ENCODE measurements at regions not wholly inside any gene's neighbourhood (a gene's known extent, or its start where the extent isn't known, plus 50 kb on each side); places are given as distances from the start of the nearest gene placed in this dataset.

DNA sequence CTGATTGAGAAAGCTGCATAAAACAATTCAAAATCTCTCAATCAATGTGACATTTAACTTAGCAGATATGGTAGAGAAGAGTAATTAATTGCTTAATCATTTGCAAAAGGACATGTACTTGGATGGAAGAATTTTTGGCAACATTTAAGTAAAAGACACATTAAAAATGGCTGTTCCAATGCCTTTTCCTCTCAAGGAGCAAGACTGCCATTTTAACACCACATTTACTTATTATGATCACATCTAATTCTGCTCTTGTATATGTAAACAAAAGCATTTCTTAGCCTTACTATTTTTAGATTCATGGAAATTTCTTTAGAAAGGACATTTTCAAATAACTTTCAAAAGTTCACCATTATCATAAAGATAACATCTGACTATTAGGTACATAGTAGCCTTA lies 360.0 kb downstream of the HINT1 start:
- ChIA-PET CTCF (interaction anchor here (0.8 kb wide), 1 partner anchor 1342 kb away, joined by 3 read pairs; no protein-coding TSS in a partner anchor), POLR2A (no interaction called here), SMC1A (ENCODE audit: uncharacterized antibody, unreplicated experiment) (no interaction called here), RAD21 (ENCODE audit: unreplicated experiment) (no interaction called here)
- Histone ChIP-seq H3K36me3 (ENCODE audit: control insufficient read depth in 2 of 2, insufficient read depth in 2 of 2, low read length in 1 of 2) (no peaks in the 10 kb centered on the region), H3K9ac (ENCODE audit: control insufficient read depth, insufficient read depth, low read length) (no peak overlapping the region), H3K27ac (ENCODE audit: control insufficient read depth, insufficient read depth) (no peak overlapping the region), H3K4me1 (ENCODE audit: control insufficient read depth, insufficient read depth, low read length) (no peaks in the 10 kb centered on the region), H2AFZ (ENCODE audit: control insufficient read depth, low read depth, low read length) (no peak overlapping the region), H3K4me2 (ENCODE audit: control insufficient read depth, insufficient read depth) (no peak overlapping the region), H3K9me3 (replicated peaks; ENCODE audit: control insufficient read depth, insufficient read depth, low read length) (no peaks in the 10 kb centered on the region), H3K4me3 (no peak overlapping the region), H3K27me3 (replicated peaks in 1 of 2; ENCODE audit: control insufficient read depth in 2 of 2, insufficient read depth in 2 of 2, low read length in 1 of 2) (no peaks in the 10 kb centered on the region), H4K20me1 (ENCODE audit: control insufficient read depth, insufficient read depth) (no peaks in the 10 kb centered on the region), H3K79me2 (ENCODE audit: control insufficient read depth, insufficient read depth, low read length) (no peaks in the 10 kb centered on the region)
- no TSS peak for BruUV-seq (replicated peaks)
- ATAC-seq: no peak
- in situ Hi-C loops (cut with MboI): no loop called here
- TF ChIP-seq TARDBP (IDR thresholded peaks at IDR 0.05; ENCODE audit: borderline replicate concordance): no peak
- TF ChIP-seq SIX5 (IDR thresholded peaks at IDR 0.05; ENCODE audit: low read depth, low read length, severe bottlenecking): no peak
- TF ChIP-seq BMI1 (IDR thresholded peaks at IDR 0.05; ENCODE audit: borderline replicate concordance): no peak
- no peak for TF ChIP-seq DPF2 (IDR thresholded peaks at IDR 0.05)
- TF ChIP-seq, protein P1, sequence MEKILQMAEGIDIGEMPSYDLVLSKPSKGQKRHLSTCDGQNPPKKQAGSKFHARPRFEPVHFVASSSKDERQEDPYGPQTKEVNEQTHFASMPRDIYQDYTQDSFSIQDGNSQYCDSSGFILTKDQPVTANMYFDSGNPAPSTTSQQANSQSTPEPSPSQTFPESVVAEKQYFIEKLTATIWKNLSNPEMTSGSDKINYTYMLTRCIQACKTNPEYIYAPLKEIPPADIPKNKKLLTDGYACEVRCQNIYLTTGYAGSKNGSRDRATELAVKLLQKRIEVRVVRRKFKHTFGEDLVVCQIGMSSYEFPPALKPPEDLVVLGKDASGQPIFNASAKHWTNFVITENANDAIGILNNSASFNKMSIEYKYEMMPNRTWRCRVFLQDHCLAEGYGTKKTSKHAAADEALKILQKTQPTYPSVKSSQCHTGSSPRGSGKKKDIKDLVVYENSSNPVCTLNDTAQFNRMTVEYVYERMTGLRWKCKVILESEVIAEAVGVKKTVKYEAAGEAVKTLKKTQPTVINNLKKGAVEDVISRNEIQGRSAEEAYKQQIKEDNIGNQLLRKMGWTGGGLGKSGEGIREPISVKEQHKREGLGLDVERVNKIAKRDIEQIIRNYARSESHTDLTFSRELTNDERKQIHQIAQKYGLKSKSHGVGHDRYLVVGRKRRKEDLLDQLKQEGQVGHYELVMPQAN (conservative IDR thresholded peaks at IDR 0.05): no peak
- TF ChIP-seq RCOR1 (conservative IDR thresholded peaks at IDR 0.05; ENCODE audit: low read depth, low read length): no peak
- no peak for TF ChIP-seq SMAD5 (IDR thresholded peaks at IDR 0.05; ENCODE audit: low read depth)
- no peak for TF ChIP-seq STAT3 (IDR thresholded peaks at IDR 0.05; ENCODE audit: low read depth, low read length)
- TF ChIP-seq ASH2L (IDR thresholded peaks at IDR 0.05; ENCODE audit: borderline replicate concordance, low read depth): no peak
- no peak for TF ChIP-seq EGR1 (IDR thresholded peaks at IDR 0.05; ENCODE audit: borderline replicate concordance in 1 of 2, low read depth in 2 of 2, low read length in 2 of 2)
- TF ChIP-seq MEF2B (IDR thresholded peaks at IDR 0.05; ENCODE audit: partially characterized antibody, poor library complexity, severe bottlenecking): no peak
- no peak for TF ChIP-seq POU2F2 (IDR thresholded peaks at IDR 0.05; ENCODE audit: borderline replicate concordance, low read depth, low read length)
- no peak for TF ChIP-seq ATF7 (IDR thresholded peaks at IDR 0.05; ENCODE audit: low read depth)
- no peak for TF ChIP-seq IKZF1 (conservative IDR thresholded peaks at IDR 0.05)
- no peak for TF ChIP-seq BHLHE40 (IDR thresholded peaks at IDR 0.05; ENCODE audit: borderline replicate concordance in 1 of 2, low read depth in 2 of 2, low read length in 1 of 2)
- no peak for TF ChIP-seq KAT2A (conservative IDR thresholded peaks at IDR 0.05; ENCODE audit: control insufficient read depth, low read depth, low read length)
- no peak for TF ChIP-seq TBL1XR1 (IDR thresholded peaks at IDR 0.05; ENCODE audit: low read depth, low read length)
- TF ChIP-seq, protein P2, sequence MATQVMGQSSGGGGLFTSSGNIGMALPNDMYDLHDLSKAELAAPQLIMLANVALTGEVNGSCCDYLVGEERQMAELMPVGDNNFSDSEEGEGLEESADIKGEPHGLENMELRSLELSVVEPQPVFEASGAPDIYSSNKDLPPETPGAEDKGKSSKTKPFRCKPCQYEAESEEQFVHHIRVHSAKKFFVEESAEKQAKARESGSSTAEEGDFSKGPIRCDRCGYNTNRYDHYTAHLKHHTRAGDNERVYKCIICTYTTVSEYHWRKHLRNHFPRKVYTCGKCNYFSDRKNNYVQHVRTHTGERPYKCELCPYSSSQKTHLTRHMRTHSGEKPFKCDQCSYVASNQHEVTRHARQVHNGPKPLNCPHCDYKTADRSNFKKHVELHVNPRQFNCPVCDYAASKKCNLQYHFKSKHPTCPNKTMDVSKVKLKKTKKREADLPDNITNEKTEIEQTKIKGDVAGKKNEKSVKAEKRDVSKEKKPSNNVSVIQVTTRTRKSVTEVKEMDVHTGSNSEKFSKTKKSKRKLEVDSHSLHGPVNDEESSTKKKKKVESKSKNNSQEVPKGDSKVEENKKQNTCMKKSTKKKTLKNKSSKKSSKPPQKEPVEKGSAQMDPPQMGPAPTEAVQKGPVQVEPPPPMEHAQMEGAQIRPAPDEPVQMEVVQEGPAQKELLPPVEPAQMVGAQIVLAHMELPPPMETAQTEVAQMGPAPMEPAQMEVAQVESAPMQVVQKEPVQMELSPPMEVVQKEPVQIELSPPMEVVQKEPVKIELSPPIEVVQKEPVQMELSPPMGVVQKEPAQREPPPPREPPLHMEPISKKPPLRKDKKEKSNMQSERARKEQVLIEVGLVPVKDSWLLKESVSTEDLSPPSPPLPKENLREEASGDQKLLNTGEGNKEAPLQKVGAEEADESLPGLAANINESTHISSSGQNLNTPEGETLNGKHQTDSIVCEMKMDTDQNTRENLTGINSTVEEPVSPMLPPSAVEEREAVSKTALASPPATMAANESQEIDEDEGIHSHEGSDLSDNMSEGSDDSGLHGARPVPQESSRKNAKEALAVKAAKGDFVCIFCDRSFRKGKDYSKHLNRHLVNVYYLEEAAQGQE (IDR thresholded peaks at IDR 0.05; ENCODE audit: low read depth, low read length): no peak
- no peak for TF ChIP-seq CBX3 (IDR thresholded peaks at IDR 0.05; ENCODE audit: borderline replicate concordance, low read depth)
- no peak for TF ChIP-seq GABPA (IDR thresholded peaks at IDR 0.05; ENCODE audit: low read depth)
- no peak for DNase-seq (ENCODE audit: low read depth, low spot score)
- no peak for FAIRE-seq
- intact Hi-C loops (cut with micrococcal nuclease; ENCODE audit: unreplicated experiment): no loop called here
